Neural cell (in vitro differentiated cells): ENCODE measurements at regions not wholly inside any gene's neighbourhood (a gene's known extent, or its start where the extent isn't known, plus 50 kb on each side); places are given as distances from the start of the nearest gene placed in this dataset.

Experiments
- H2AFZ ChIP-seq: fragments of 200-600, 300-800 bp; sonication (generic), shearing (Covaris generic); 2 replicates; pipeline ENCODE4 v1.6.0; 2014; ENCODE audit warnings: low read depth, mild to moderate bottlenecking, antibody characterized with exemption, low read length, moderate library complexity
- H3F3A ChIP-seq: fragments of 200-600 bp; shearing (Covaris generic); 2 replicates; pipeline ENCODE4 v1.6.1; 2016; ENCODE audit warnings: mild to moderate bottlenecking, moderate library complexity, mixed read lengths, antibody characterized with exemption, low read length; ENCODE audit not compliant: insufficient read depth, poor library complexity, severe bottlenecking
- H3K27ac ChIP-seq: fragments of 200-600, 300-800 bp; sonication (generic), shearing (Covaris generic); 2 replicates; pipeline ENCODE4 v1.5.1; 2014; ENCODE audit warnings: mild to moderate bottlenecking, low read length, moderate library complexity
- H3K27me3 ChIP-seq: fragments of 300-800, 200-600 bp; sonication (generic), shearing (Covaris generic); 2 replicates; pipeline ENCODE4 v1.6.0; 2014; ENCODE audit warnings: mild to moderate bottlenecking, low read depth, low read length, moderate library complexity; ENCODE audit not compliant: insufficient read depth
- H3K36me3 ChIP-seq: fragments of 300-800, 200-600 bp; sonication (generic), shearing (Covaris generic); 2 replicates; pipeline ENCODE4 v1.5.1; 2014; ENCODE audit warnings: mild to moderate bottlenecking, antibody characterized with exemption, low read length, moderate library complexity; ENCODE audit not compliant: insufficient read depth
- H3K4me2 ChIP-seq: fragments of 300-800, 200-600 bp; sonication (generic), shearing (Covaris generic); 2 replicates; pipeline ENCODE4 v1.6.0; 2014; ENCODE audit warnings: mild to moderate bottlenecking, low read length
- H3K4me3 ChIP-seq: fragments of 300-800, 200-600 bp; sonication (generic), shearing (Covaris generic); 2 replicates; pipeline ENCODE4 v1.5.1; 2014; ENCODE audit warnings: mild to moderate bottlenecking, low read length, moderate library complexity
- H3K79me2 ChIP-seq: fragments of 200-600 bp; shearing (Covaris generic); replicated peaks from 2 replicates; pipeline ENCODE4 v1.6.0; 2014; ENCODE audit warnings: mild to moderate bottlenecking, low read length, moderate library complexity; ENCODE audit not compliant: insufficient read depth
- H3K9ac ChIP-seq: fragments of 300-800, 200-600 bp; sonication (generic), shearing (Covaris generic); 2 replicates; pipeline ENCODE4 v1.6.1; 2016; ENCODE audit warnings: mild to moderate bottlenecking, low read length, mixed read lengths
- H3K9me2 ChIP-seq: fragments of 200-600 bp; shearing (Covaris generic); 2 replicates; pipeline ENCODE4 v1.6.1; 2016; ENCODE audit warnings: mild to moderate bottlenecking, low read length, mixed read lengths; ENCODE audit not compliant: insufficient read depth
- H3K9me3 ChIP-seq: fragments of 200-600, 300-800 bp; sonication (generic), shearing (Covaris generic); 2 replicates; pipeline ENCODE4 v1.6.1; 2016; ENCODE audit warnings: mild to moderate bottlenecking, mixed run types, low read length, moderate library complexity, mixed read lengths
- H4K20me1 ChIP-seq: fragments of 200-600 bp; shearing (Covaris generic); 2 replicates; pipeline ENCODE4 v1.6.1; 2016; ENCODE audit warnings: mild to moderate bottlenecking, mixed run types; ENCODE audit not compliant: insufficient read depth
- CTCF ChIP-seq: fragments of 450-650 bp; IDR thresholded peaks from 2 replicates; pipeline ENCODE4 v1.5.1; 2014; ENCODE audit warnings: antibody characterized with exemption, mild to moderate bottlenecking, moderate library complexity; ENCODE audit not compliant: poor library complexity, severe bottlenecking
- EP300 ChIP-seq: fragments of 450-650 bp; conservative IDR thresholded peaks from 2 replicates; pipeline ENCODE4 v1.6.1; 2014; ENCODE audit warnings: antibody characterized with exemption, mild to moderate bottlenecking, moderate library complexity; ENCODE audit not compliant: poor library complexity, severe bottlenecking
- EZH2 ChIP-seq: fragments of 200-600, 300-800 bp; shearing (Covaris generic), sonication (generic); IDR thresholded peaks from 2 replicates; pipeline ENCODE4 v1.6.1; 2014; ENCODE audit warnings: antibody characterized with exemption, low read length, borderline replicate concordance, mild to moderate bottlenecking; ENCODE audit not compliant: insufficient read depth, poor library complexity, severe bottlenecking
- MXI1 ChIP-seq: fragments of 450-650 bp; conservative IDR thresholded peaks from 2 replicates; pipeline ENCODE4 v1.6.1; 2014; ENCODE audit warnings: antibody characterized with exemption, mild to moderate bottlenecking; ENCODE audit not compliant: poor library complexity, severe bottlenecking
- POLR2AphosphoS5 ChIP-seq: IDR thresholded peaks from 2 replicates; pipeline ENCODE4 v1.6.1; 2012
- RAD21 ChIP-seq: fragments of 450-650 bp; conservative IDR thresholded peaks from 2 replicates; pipeline ENCODE4 v1.6.1; 2014; ENCODE audit warnings: antibody characterized with exemption, mild to moderate bottlenecking, moderate library complexity
- REST ChIP-seq: IDR thresholded peaks from 2 replicates; pipeline ENCODE4 v1.6.1; 2012; ENCODE audit warnings: borderline replicate concordance
- SMC3 ChIP-seq: fragments of 450-650 bp; conservative IDR thresholded peaks from 2 replicates; pipeline ENCODE4 v1.6.1; 2014; ENCODE audit warnings: antibody characterized with exemption, mild to moderate bottlenecking, moderate library complexity; ENCODE audit not compliant: poor library complexity
- TAF1 ChIP-seq: IDR thresholded peaks from 2 replicates; pipeline ENCODE4 v1.6.1; 2012; ENCODE audit warnings: low read depth

- Histone ChIP-seq H3K9ac (no peak overlapping the region), H3F3A (no peaks in the 10 kb centered on the region), H3K36me3 (no peaks in the 10 kb centered on the region), H3K4me2 (no peak overlapping the region), H3K27ac (no peak overlapping the region), H3K79me2 (no peaks in the 10 kb centered on the region), H3K9me2 (no peaks in the 10 kb centered on the region), H4K20me1 (no peaks in the 10 kb centered on the region), H3K9me3 (no peaks in the 10 kb centered on the region), H3K4me3 (no peak overlapping the region), H3K27me3 (no peaks in the 10 kb centered on the region), H2AFZ (no peak overlapping the region)
- TF ChIP-seq POLR2AphosphoS5: no peak
- TF ChIP-seq CTCF: no peak
- TF ChIP-seq SMC3: no peak
- TF ChIP-seq MXI1: no peak
- no peak for TF ChIP-seq RAD21
- no peak for TF ChIP-seq EP300
- no peak for TF ChIP-seq REST
- no peak for TF ChIP-seq TAF1
- TF ChIP-seq EZH2: no peak
Observed at GRCh38 chr7:79820387-79820786, 314.2 kb upstream of the GNAI1 start.

- Histone ChIP-seq H3K4me2 (no peak overlapping the region), H3K36me3 (no peaks in the 10 kb centered on the region), H3F3A (no peaks in the 10 kb centered on the region), H4K20me1 (no peaks in the 10 kb centered on the region), H2AFZ (no peak overlapping the region), H3K4me3 (no peak overlapping the region), H3K9ac (no peak overlapping the region), H3K27me3 (no peaks in the 10 kb centered on the region), H3K27ac (no peak overlapping the region), H3K79me2 (no peaks in the 10 kb centered on the region), H3K9me2 (no peaks in the 10 kb centered on the region), H3K9me3 (no peaks in the 10 kb centered on the region)
- TF ChIP-seq EZH2 (no peak), RAD21 (no peak), MXI1 (no peak), EP300 (no peak), REST (no peak), TAF1 (no peak), SMC3 (no peak), CTCF (no peak), POLR2AphosphoS5 (no peak)
Observed at GRCh38 chr7:79810916-79811315, 323.7 kb upstream of the GNAI1 start.
